SK-N-MC (cell line): ENCODE measurements at regions not wholly inside any gene's neighbourhood (a gene's known extent, or its start where the extent isn't known, plus 50 kb on each side); places are given as distances from the start of the nearest gene placed in this dataset.

ENCODE experiments used
- EZH2 ChIP-seq: fragments of 200-600 bp; sonication (generic); IDR thresholded peaks from one replicate; pipeline ENCODE4 v1.6.1; 2017; ENCODE audit warnings: antibody characterized with exemption
- POLR2AphosphoS5 ChIP-seq: IDR thresholded peaks from 2 replicates; pipeline ENCODE4 v1.6.1; 2012; ENCODE audit warnings: mild to moderate bottlenecking, low read depth, low read length, borderline replicate concordance

GRCh38 chr4:32251926-32252325, 1531.8 kb downstream of the PCDH7 start:
- TF ChIP-seq EZH2 (no peak), POLR2AphosphoS5 (no peak)
